Right atrium auricular region (tissue), 2 donors: ENCODE measurements at regions not wholly inside any gene's neighbourhood (a gene's known extent, or its start where the extent isn't known, plus 50 kb on each side); places are given as distances from the start of the nearest gene placed in this dataset.

Experiments used
- DNase-seq: peaks from one replicate; pipeline ENCODE4 v3.0.0-alpha.2; 2019; ENCODE audit warnings: low spot score
- H3K27ac ChIP-seq, 2 donors: fragments of 200-600 bp; sonication (generic); 1 replicate in 1 of 2; 2 replicates in 1 of 2; pipeline ENCODE4 v1.5.1; 2016 to 2019
- H3K27me3 ChIP-seq, 2 donors: fragments of 200-600 bp; sonication (generic); one replicate each; pipeline versions ENCODE4 v1.5.1 to v1.6.0; 2017 to 2019
- H3K36me3 ChIP-seq: fragments of 200-600 bp; sonication (generic); one replicate; pipeline ENCODE4 v1.5.1; 2016
- H3K4me1 ChIP-seq, 2 donors: fragments of 200-600 bp; sonication (generic); one replicate each; pipeline versions ENCODE4 v1.5.1 to v1.6.0; 2017 to 2019
- H3K4me3 ChIP-seq, 2 donors: fragments of 200-600 bp; sonication (generic); 1 replicate in 1 of 2; 2 replicates in 1 of 2; pipeline ENCODE4 v1.5.1; 2017 to 2019; ENCODE audit warnings: mild to moderate bottlenecking in 1 of 2, moderate library complexity in 1 of 2
- H3K9me3 ChIP-seq, 2 donors: fragments of 200-600 bp; sonication (generic); one replicate each; pipeline ENCODE4 v1.5.1; 2019
- TF ChIP-seq, protein P1 (sequence below), 2 donors: fragments of 200-600 bp; sonication (generic); IDR thresholded peaks; one replicate each; pipeline ENCODE4 v1.5.1; 2019; ENCODE audit warnings: antibody characterized with exemption in 2 of 2

DNA sequence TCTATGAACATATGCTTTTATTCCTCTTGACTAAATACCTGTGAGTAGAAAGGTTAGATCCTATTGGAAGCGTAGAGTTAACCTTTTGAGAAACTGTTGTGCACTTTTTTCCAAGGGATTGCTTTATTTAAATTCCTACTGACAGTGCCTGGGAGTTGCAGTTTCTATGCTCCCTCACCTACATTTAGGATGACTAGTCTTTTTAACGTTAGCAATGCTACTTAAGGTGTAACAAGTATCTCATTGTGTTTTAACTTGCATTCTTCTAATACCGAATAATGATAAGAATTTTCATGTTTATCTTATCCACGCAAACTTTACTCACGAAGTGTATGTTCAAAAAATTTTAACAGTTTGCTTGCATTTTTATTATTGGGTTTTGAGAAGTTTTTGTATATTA lies 1123.9 kb upstream of the PCDH7 start:
- Histone ChIP-seq H3K36me3 (no peaks in the 10 kb centered on the region), H3K9me3 (no peaks in the 10 kb centered on the region), H3K4me3 (no peak overlapping the region), H3K4me1 (no peaks in the 10 kb centered on the region), H3K27ac (no peak overlapping the region), H3K27me3 (no peaks in the 10 kb centered on the region)
- no peak for DNase-seq
- TF ChIP-seq, protein P1, sequence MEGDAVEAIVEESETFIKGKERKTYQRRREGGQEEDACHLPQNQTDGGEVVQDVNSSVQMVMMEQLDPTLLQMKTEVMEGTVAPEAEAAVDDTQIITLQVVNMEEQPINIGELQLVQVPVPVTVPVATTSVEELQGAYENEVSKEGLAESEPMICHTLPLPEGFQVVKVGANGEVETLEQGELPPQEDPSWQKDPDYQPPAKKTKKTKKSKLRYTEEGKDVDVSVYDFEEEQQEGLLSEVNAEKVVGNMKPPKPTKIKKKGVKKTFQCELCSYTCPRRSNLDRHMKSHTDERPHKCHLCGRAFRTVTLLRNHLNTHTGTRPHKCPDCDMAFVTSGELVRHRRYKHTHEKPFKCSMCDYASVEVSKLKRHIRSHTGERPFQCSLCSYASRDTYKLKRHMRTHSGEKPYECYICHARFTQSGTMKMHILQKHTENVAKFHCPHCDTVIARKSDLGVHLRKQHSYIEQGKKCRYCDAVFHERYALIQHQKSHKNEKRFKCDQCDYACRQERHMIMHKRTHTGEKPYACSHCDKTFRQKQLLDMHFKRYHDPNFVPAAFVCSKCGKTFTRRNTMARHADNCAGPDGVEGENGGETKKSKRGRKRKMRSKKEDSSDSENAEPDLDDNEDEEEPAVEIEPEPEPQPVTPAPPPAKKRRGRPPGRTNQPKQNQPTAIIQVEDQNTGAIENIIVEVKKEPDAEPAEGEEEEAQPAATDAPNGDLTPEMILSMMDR (IDR thresholded peaks at IDR 0.05), result no peak

DNA sequence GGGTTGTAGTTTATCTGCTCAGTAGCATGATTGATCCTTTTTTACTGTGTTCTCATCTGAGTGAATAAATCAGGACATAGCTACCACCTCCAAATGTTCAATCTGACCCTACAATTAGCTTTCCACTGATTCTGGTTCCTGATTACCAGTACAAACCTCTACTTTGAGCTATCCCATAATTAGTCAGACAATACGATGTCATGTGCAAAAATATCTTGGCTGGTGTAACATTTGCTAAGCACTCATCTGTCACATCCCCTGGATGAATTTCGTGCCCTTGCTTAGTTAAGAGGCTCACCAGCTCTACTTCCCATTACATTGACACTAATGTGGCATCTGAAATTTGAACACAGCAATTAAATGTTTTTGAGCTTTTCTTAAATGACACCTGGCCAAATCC lies 1101.0 kb upstream of the PCDH7 start:
- no peaks in the 10 kb centered on the region for H3K27me3 ChIP-seq

DNA sequence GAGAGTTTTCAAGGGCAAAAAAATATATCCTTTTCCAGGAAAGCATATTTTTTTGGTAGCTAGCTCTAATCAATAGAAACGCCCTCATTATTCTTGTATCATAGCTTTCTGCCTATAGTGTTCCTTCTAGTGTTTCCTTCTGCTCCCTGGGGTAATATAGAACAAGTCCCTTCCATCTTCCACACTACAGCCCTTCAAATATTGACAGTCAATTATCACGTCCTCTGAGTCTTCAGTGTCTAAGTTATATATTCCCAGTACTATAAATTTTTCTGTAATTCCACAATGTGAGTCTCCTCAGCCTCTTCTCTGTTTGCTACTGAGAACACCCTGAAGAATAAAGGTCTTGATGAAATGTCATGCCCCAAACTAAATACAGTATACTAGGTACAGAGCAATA lies 1088.0 kb upstream of the PCDH7 start:
- Histone ChIP-seq H3K27ac (no peak overlapping the region), H3K27me3 (no peaks in the 10 kb centered on the region), H3K36me3 (no peaks in the 10 kb centered on the region), H3K4me1 (no peaks in the 10 kb centered on the region), H3K9me3 (no peaks in the 10 kb centered on the region), H3K4me3 (no peak overlapping the region)
- TF ChIP-seq, protein P1 (IDR thresholded peaks at IDR 0.05), result no peak
- no peak for DNase-seq

More for the DNA sequence above, 1101.0 kb upstream of the PCDH7 start:
- DNase-seq, result no peak
- Histone ChIP-seq H3K4me1 (no peaks in the 10 kb centered on the region), H3K36me3 (no peaks in the 10 kb centered on the region), H3K4me3 (no peak overlapping the region), H3K27ac (no peak overlapping the region), H3K9me3 (no peaks in the 10 kb centered on the region)
- TF ChIP-seq, protein P1 (IDR thresholded peaks at IDR 0.05), result no peak

DNA sequence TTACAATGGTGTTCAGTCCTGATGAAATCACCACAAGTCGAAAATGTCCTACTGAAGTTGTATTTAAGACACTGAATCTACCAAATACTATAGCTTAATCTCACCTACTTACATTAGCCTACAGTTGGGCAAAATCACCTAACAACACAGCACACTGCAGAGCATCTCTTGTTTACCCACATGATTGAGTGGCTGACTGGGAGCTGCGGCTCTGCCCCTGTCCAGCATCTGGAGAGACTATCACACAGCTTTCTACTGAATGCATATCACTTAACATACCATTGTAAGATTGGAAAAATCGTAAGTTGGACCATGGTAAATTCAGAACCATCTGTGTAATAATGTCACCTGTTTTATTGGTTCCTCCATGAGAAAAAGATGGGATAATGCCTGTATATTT lies 1083.2 kb upstream of the PCDH7 start:
- Histone ChIP-seq H3K27me3 (no peaks in the 10 kb centered on the region), H3K4me3 (no peak overlapping the region), H3K27ac (no peak overlapping the region), H3K4me1 (no peaks in the 10 kb centered on the region), H3K36me3 (no peaks in the 10 kb centered on the region), H3K9me3 (no peaks in the 10 kb centered on the region)
- TF ChIP-seq, protein P1 (IDR thresholded peaks at IDR 0.05), result no peak
- DNase-seq, result no peak

DNA sequence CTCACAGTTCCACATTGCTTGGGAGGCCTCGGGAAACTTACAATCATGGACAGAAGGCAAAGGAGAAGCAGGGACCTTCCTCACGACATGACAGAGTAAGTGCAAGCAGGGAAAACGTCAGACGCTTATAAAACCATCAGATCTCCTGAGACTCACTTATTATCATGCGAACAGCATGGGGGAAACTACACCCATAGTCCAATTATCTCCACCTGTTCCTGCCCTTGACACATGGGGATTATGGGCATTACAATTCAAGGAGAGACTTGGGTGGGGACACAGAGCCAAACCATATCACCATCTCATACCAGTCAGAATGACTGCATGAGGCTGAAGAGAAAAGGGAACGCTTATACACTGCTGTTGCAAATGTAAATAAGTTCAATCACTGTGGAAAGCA lies 1066.9 kb upstream of the PCDH7 start:
- DNase-seq, result no peak
- no peaks in the 10 kb centered on the region for H3K27me3 ChIP-seq
- no peaks in the 10 kb centered on the region for H3K9me3 ChIP-seq
- TF ChIP-seq, protein P1 (IDR thresholded peaks at IDR 0.05), result no peak
- no peaks in the 10 kb centered on the region for H3K4me1 ChIP-seq
- H3K36me3 ChIP-seq, result no peaks in the 10 kb centered on the region
- no peak overlapping the region for H3K4me3 ChIP-seq
- H3K27ac ChIP-seq, result no peak overlapping the region

DNA sequence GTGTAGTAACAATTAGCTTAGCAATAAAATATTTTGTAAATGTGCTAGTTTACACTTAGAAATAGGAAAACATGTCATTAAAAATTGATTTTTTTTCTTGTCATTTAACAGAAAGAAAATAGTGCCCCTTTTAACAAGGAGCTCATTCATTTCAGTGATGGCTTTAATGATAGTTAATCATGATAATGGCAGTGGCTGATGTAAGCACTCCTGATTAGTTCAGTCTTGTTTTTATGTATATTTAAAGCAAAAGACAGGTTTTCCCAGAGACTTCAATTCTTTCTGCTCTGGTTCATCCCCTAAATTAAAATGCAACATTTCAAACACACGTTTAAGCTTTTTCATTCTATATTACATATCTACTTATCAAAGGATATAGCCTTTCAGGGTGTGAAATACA lies 1039.5 kb upstream of the PCDH7 start:
- Histone ChIP-seq H3K27ac (no peak overlapping the region), H3K9me3 (no peaks in the 10 kb centered on the region), H3K4me3 (no peak overlapping the region), H3K36me3 (no peaks in the 10 kb centered on the region), H3K27me3 (no peaks in the 10 kb centered on the region), H3K4me1 (no peaks in the 10 kb centered on the region)
- no peak for DNase-seq
- TF ChIP-seq, protein P1 (IDR thresholded peaks at IDR 0.05), result no peak
